ENCODE measurements at regions not wholly inside any gene's neighbourhood (a gene's known extent, or its start where the extent isn't known, plus 50 kb on each side); places are given as distances from the start of the nearest gene placed in this dataset.

DNA sequence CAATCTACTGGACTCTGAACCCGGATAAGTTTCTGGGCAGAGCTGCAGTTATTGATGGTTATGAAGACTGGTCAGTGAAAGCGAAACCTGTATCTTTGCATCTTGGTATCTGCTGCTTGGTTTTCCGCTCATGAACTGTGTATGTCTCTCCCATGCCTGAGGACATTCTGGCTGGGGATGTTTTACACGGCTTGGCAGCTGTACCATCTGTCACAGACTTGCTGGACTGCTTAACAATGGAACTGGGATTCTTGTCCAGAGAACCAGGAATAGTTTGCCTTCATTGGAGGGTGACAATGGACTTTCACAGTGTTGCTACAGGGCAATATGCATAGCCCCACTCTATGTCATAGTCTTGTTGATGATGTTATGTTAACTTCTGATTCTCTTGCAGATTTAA is 119.9 kb upstream of the TMEM106B start:
- H3K4me3 ChIP-seq (ENCODE audit: control insufficient read depth, low read depth, low read length) = no peak overlapping the region
- no peak for DNase-seq (ENCODE audit: low read depth)
- TF ChIP-seq, protein P1, sequence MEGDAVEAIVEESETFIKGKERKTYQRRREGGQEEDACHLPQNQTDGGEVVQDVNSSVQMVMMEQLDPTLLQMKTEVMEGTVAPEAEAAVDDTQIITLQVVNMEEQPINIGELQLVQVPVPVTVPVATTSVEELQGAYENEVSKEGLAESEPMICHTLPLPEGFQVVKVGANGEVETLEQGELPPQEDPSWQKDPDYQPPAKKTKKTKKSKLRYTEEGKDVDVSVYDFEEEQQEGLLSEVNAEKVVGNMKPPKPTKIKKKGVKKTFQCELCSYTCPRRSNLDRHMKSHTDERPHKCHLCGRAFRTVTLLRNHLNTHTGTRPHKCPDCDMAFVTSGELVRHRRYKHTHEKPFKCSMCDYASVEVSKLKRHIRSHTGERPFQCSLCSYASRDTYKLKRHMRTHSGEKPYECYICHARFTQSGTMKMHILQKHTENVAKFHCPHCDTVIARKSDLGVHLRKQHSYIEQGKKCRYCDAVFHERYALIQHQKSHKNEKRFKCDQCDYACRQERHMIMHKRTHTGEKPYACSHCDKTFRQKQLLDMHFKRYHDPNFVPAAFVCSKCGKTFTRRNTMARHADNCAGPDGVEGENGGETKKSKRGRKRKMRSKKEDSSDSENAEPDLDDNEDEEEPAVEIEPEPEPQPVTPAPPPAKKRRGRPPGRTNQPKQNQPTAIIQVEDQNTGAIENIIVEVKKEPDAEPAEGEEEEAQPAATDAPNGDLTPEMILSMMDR (conservative IDR thresholded peaks at IDR 0.05; ENCODE audit: control insufficient read depth, insufficient read depth, low read depth, low read length) = no peak

DNA sequence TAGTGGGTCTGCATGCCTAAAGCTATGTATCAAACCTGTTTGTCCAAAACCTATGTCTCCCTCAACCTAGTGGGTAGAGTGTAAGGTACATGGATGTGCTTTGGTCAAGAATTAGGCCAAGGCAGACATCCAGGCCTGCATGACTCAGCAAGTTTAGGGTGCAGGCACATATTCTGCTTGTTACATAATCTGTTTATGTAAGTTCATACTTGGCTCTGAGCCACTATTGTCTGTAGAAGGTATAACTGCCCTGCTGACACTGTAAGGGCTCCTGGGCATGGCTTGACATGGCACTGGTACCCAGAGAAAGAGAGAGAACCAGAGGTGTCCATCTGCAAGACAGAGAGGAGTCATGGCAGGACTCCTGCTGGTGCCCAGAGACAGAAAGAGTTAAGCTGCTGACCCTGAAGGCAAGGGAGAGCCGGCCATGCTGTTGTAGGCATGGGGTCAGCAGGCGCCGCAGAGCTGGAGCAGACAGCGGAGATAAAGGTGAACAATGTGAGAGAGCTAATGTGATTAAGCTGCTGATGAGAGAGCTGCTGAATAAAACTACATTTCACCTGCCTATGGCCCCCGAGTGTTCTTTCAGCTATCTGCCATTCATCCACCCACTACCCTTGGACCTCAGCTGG is 118.5 kb upstream of the TMEM106B start:
- H3K4me3 ChIP-seq (ENCODE audit: control insufficient read depth, low read depth, low read length) = no peak overlapping the region
- TF ChIP-seq, protein P1 (conservative IDR thresholded peaks at IDR 0.05; ENCODE audit: control insufficient read depth, insufficient read depth, low read depth, low read length) = no peak
- DNase-seq (ENCODE audit: low read depth) = no peak

DNA sequence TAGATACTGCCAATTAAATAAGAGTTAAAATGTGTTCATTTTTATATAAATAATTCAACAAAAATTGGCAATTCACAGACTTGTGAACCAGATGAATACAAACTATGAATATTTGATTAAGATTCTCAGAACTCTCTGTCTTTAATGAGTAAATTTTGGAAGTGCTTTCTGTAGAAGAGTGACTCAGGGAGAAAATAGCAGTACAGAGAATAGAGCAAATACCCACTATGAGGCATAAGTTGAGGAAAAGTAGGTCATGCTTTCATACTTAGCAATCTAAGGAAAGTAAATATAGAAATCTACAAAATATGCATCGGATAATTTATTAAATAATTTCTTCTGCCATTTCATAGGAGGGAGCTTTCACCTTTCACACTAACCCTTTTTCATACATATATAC is 117.7 kb upstream of the TMEM106B start:
- DNase-seq (ENCODE audit: low read depth) = no peak
- H3K4me3 ChIP-seq (ENCODE audit: control insufficient read depth, low read depth, low read length) = no peak overlapping the region
- TF ChIP-seq, protein P1 (conservative IDR thresholded peaks at IDR 0.05; ENCODE audit: control insufficient read depth, insufficient read depth, low read depth, low read length) = no peak

DNA sequence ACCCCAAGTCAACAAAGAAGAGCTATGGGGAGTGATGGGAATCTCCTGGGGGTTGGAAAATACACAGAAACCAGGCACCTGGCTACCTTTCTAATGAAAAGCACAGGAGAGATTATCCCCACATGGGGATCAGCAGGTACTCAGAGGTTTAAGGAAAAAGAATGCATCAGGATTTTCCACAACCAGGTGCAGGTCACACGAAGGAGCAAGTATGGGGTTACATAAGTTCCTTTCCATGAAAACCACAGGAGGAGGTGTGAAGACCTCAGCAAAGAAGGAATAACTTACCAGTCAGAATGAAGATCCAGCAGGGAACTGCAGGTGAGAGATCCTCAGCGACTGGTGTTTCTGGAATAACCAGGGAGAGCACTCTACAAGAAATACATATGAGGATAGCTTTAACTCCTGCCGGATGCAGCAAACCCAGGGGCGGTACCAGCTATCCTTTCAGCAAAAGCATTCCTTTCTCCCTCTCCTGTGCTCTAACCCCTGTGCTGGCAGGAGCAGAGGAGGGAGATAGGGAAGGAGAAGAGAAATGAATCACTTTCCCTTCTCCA is 116.7 kb upstream of the TMEM106B start:
- TF ChIP-seq, protein P1 (conservative IDR thresholded peaks at IDR 0.05; ENCODE audit: control insufficient read depth, insufficient read depth, low read depth, low read length) = no peak
- no peak for DNase-seq (ENCODE audit: low read depth)
- no peak overlapping the region for H3K4me3 ChIP-seq (ENCODE audit: control insufficient read depth, low read depth, low read length)

DNA sequence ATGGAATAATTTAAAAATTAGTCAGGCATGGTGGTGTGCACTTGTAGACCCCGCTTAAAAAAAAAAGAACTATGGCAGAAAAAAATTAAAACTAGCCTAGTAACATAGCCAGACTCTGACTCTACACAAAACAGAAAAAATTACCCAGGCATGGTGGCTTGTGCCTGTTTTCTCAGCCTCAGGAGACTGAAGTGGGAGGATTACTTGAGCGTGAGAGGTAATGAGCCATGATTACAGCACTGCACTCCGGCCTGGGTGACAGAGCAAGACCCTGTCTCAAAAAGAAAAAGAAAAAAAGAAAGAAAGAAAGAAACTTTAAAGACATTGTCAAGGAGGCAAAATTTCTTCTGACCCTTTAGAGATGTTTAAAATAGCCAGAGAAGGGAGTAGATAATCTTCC is 109.0 kb upstream of the TMEM106B start:
- DNase-seq (ENCODE audit: low read depth) = no peak
- H3K4me3 ChIP-seq (ENCODE audit: control insufficient read depth, low read depth, low read length) = no peak overlapping the region
- TF ChIP-seq, protein P1 (conservative IDR thresholded peaks at IDR 0.05; ENCODE audit: control insufficient read depth, insufficient read depth, low read depth, low read length) = no peak

DNA sequence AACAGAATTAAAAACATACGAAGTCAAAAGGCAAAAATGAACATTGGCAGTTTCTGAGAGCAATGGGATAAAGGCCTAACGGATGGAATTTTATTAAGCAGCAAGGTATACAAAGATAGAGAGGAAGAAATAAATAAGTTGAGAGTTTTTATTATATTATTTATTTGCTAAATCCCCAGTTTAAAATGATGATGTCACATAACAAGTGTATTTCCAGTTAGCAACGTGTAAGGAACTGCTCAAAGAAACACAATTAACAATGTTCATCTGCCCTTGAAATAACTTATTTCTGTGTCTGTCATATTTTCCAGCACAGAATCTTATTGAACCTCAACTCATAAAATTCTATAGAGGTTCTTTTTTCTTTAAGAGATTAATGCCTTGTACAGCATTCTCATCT is 108.6 kb upstream of the TMEM106B start:
- TF ChIP-seq, protein P1 (conservative IDR thresholded peaks at IDR 0.05; ENCODE audit: control insufficient read depth, insufficient read depth, low read depth, low read length) = no peak
- H3K4me3 ChIP-seq (ENCODE audit: control insufficient read depth, low read depth, low read length) = no peak overlapping the region
- DNase-seq (ENCODE audit: low read depth) = no peak

Measured in fibroblast of mammary gland (primary cell).